Caco-2 (cell line): ENCODE measurements at regions not wholly inside any gene's neighbourhood (a gene's known extent, or its start where the extent isn't known, plus 50 kb on each side); places are given as distances from the start of the nearest gene placed in this dataset.

Source experiments
- BruUV-seq: library from RNA; stranded (reverse); fragments of 400-500 nt; replicated peaks from 2 replicates; lab custom pipeline; 2021; lab: Mats Ljungman, UMichigan
- CTCF ChIA-PET: fragments of 300-600 bp; sonication (Branson Sonifier 250); formaldehyde crosslinking; loops from one replicate; lab custom pipeline; 2022; ENCODE audit warnings: antibody characterized with exemption; lab: Charles Lee
- POLR2A ChIA-PET: fragments of 300-600 bp; sonication (Branson Sonifier 250); formaldehyde crosslinking; loops from one replicate; lab custom pipeline; 2022; ENCODE audit warnings: antibody characterized with exemption; lab: Charles Lee
- DNase-seq, 2 experiments: peaks; one replicate each; pipeline versions ENCODE4 v3.0.0 to v3.0.0-alpha.2; 2020 to 2022
- H3K27me3 ChIP-seq: replicated peaks from 2 replicates; pipeline ENCODE4 v1.6.0; 2011; ENCODE audit warnings: low read length; ENCODE audit not compliant: control insufficient read depth, insufficient read depth
- H3K36me3 ChIP-seq: 2 replicates; pipeline ENCODE4 v1.5.1; 2011; ENCODE audit warnings: low read length; ENCODE audit not compliant: control insufficient read depth, insufficient read depth
- H3K4me1 ChIP-seq: fragments of 250-450 bp; sonication (Bioruptor Pico); 2 replicates; pipeline ENCODE4 v1.5.1; 2020; ENCODE audit warnings: mild to moderate bottlenecking
- H3K4me3 ChIP-seq: 2 replicates; pipeline ENCODE4 v1.5.1; 2011; ENCODE audit warnings: low read depth, mild to moderate bottlenecking, control low read depth, low read length
- H3K9me3 ChIP-seq: fragments of 250-450 bp; sonication (Bioruptor Pico); 2 replicates; pipeline ENCODE4 v1.5.1; 2020; ENCODE audit warnings: mild to moderate bottlenecking, moderate library complexity
- H3K27ac Mint-ChIP-seq: one replicate; pipeline ENCODE4 v1.8.0; 2022; ENCODE audit warnings: mixed read lengths; ENCODE audit not compliant: unreplicated experiment
- H3K27me3 Mint-ChIP-seq: one replicate; pipeline ENCODE4 v1.8.0; 2022; ENCODE audit warnings: mixed read lengths; ENCODE audit not compliant: insufficient read depth, unreplicated experiment
- H3K36me3 Mint-ChIP-seq: one replicate; pipeline ENCODE4 v1.8.0; 2022; ENCODE audit warnings: mild to moderate bottlenecking, mixed read lengths; ENCODE audit not compliant: insufficient read depth, unreplicated experiment
- H3K4me1 Mint-ChIP-seq: one replicate; pipeline ENCODE4 v1.8.0; 2022; ENCODE audit warnings: low read depth, mixed read lengths; ENCODE audit not compliant: unreplicated experiment
- H3K4me3 Mint-ChIP-seq: one replicate; pipeline ENCODE4 v1.8.0; 2022; ENCODE audit warnings: mild to moderate bottlenecking, moderate library complexity, mixed read lengths; ENCODE audit not compliant: unreplicated experiment
- H3K9me3 Mint-ChIP-seq: one replicate; pipeline ENCODE4 v1.8.0; 2022; ENCODE audit warnings: mixed read lengths; ENCODE audit not compliant: unreplicated experiment
- intact Hi-C: fragments of 100-400 bp; cut with micrococcal nuclease; formaldehyde crosslinking; loops from one replicate; pipeline ENCODE4 v1.10.0; 2022; ENCODE audit not compliant: unreplicated experiment
- TF ChIP-seq, protein P1 (sequence below), 2 experiments: fragments of 200-600 bp in 1 of 2; IDR thresholded peaks; 1 replicate in 1 of 2; 2 replicates in 1 of 2; pipeline versions ENCODE4 v1.5.1 to v1.8.0; 2011 to 2022; ENCODE audit warnings: antibody characterized with exemption in 1 of 2, control low read depth in 1 of 2, inconsistent platforms in 1 of 2, low read depth in 1 of 2, low read length in 1 of 2, mild to moderate bottlenecking in 1 of 2, moderate library complexity in 1 of 2; ENCODE audit not compliant: insufficient read depth in 1 of 2, severe bottlenecking in 1 of 2, unreplicated experiment in 1 of 2

DNA sequence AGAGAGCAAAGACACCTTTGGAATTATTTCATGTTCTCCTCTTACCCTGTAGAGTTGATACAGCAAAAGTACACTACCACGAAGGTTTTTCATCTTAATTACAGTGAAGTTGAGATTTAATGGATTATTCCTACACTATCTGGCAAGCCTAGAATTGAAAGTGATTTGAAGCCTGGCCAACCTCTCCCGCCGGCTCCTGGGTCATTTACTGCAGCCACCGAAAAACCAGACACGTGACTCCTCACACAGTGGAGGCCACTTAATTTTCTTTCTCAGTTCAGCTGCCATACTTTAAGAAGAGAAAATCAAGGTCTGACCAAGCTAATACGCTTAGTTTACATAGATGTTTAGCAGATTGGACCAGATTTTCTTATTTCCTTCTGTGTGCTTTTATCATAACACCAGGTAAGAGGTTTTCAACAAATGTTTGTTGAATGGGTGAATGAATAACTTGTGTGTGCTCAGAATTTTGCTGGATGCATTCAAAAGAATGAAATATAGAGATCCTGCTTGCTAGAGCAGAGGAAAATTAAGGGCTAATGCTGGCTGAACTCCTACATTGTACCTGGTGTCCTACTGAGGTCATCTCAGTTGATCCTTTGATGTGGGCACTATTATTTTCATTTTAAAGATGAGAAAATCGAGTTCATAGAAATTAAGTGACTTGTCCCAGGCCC is 97.2 kb upstream of the PDE10A start:
- ChIA-PET POLR2A (no interaction called here), CTCF (no interaction called here)
- H3K4me1 Mint-ChIP-seq: no peaks in the 10 kb centered on the region
- H3K4me1 ChIP-seq: no peaks in the 10 kb centered on the region
- peaks cover 10% of the 10 kb centered on the region for H3K9me3 Mint-ChIP-seq
- DNase-seq: no peak
- H3K36me3 Mint-ChIP-seq: no peaks in the 10 kb centered on the region
- H3K27me3 ChIP-seq: no peaks in the 10 kb centered on the region
- intact Hi-C loops: no loop called here
- peaks cover 4% of the 10 kb centered on the region for H3K27me3 Mint-ChIP-seq
- no peaks in the 10 kb centered on the region for H3K36me3 ChIP-seq
- no peak overlapping the region for H3K4me3 ChIP-seq
- H3K27ac Mint-ChIP-seq: no peak overlapping the region
- no peaks in the 10 kb centered on the region for H3K9me3 ChIP-seq
- no peak overlapping the region for H3K4me3 Mint-ChIP-seq
- TF ChIP-seq, protein P1, sequence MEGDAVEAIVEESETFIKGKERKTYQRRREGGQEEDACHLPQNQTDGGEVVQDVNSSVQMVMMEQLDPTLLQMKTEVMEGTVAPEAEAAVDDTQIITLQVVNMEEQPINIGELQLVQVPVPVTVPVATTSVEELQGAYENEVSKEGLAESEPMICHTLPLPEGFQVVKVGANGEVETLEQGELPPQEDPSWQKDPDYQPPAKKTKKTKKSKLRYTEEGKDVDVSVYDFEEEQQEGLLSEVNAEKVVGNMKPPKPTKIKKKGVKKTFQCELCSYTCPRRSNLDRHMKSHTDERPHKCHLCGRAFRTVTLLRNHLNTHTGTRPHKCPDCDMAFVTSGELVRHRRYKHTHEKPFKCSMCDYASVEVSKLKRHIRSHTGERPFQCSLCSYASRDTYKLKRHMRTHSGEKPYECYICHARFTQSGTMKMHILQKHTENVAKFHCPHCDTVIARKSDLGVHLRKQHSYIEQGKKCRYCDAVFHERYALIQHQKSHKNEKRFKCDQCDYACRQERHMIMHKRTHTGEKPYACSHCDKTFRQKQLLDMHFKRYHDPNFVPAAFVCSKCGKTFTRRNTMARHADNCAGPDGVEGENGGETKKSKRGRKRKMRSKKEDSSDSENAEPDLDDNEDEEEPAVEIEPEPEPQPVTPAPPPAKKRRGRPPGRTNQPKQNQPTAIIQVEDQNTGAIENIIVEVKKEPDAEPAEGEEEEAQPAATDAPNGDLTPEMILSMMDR (IDR thresholded peaks at IDR 0.05; ENCODE audit: insufficient read depth in 1 of 2, low read depth in 1 of 2, low read length in 1 of 2, severe bottlenecking in 1 of 2, unreplicated experiment in 1 of 2): no peak
- BruUV-seq: no TSS peak

- H3K9me3 ChIP-seq: no peaks in the 10 kb centered on the region
- H3K4me3 ChIP-seq: no peak overlapping the region
- BruUV-seq: no TSS peak
- H3K36me3 Mint-ChIP-seq: no peaks in the 10 kb centered on the region
- no peaks in the 10 kb centered on the region for H3K27me3 ChIP-seq
- no peaks in the 10 kb centered on the region for H3K4me1 Mint-ChIP-seq
- ChIA-PET CTCF (no interaction called here), POLR2A (no interaction called here)
- peaks cover 10% of the 10 kb centered on the region for H3K9me3 Mint-ChIP-seq
- H3K27me3 Mint-ChIP-seq: peaks cover 4% of the 10 kb centered on the region
- DNase-seq: no peak
- TF ChIP-seq, protein P1 (IDR thresholded peaks at IDR 0.05; ENCODE audit: insufficient read depth in 1 of 2, low read depth in 1 of 2, low read length in 1 of 2, severe bottlenecking in 1 of 2, unreplicated experiment in 1 of 2): no peak
- H3K4me1 ChIP-seq: no peaks in the 10 kb centered on the region
- H3K4me3 Mint-ChIP-seq: no peak overlapping the region
- no peak overlapping the region for H3K27ac Mint-ChIP-seq
- no peaks in the 10 kb centered on the region for H3K36me3 ChIP-seq
- intact Hi-C loops: no loop called here
Measured at GRCh38 chr6:165758441-165758840, 95.4 kb upstream of the PDE10A start.

- BruUV-seq: no TSS peak
- Mint-ChIP-seq H3K27me3 (peaks cover 4% of the 10 kb centered on the region), H3K27ac (no peak overlapping the region), H3K36me3 (no peaks in the 10 kb centered on the region), H3K4me3 (no peak overlapping the region), H3K4me1 (no peaks in the 10 kb centered on the region), H3K9me3 (no peaks in the 10 kb centered on the region)
- H3K9me3 ChIP-seq: no peaks in the 10 kb centered on the region
- ChIA-PET CTCF (no interaction called here), POLR2A (no interaction called here)
- H3K27me3 ChIP-seq: no peaks in the 10 kb centered on the region
- H3K4me1 ChIP-seq: no peaks in the 10 kb centered on the region
- intact Hi-C loops: no loop called here
- TF ChIP-seq, protein P1 (IDR thresholded peaks at IDR 0.05; ENCODE audit: insufficient read depth in 1 of 2, low read depth in 1 of 2, low read length in 1 of 2, severe bottlenecking in 1 of 2, unreplicated experiment in 1 of 2): no peak
- H3K4me3 ChIP-seq: no peak overlapping the region
- DNase-seq: no peak
- H3K36me3 ChIP-seq: no peaks in the 10 kb centered on the region
Measured at GRCh38 chr6:165755583-165755982, 92.5 kb upstream of the PDE10A start.
